ENCODE measurements at regions not wholly inside any gene's neighbourhood (a gene's known extent, or its start where the extent isn't known, plus 50 kb on each side); places are given as distances from the start of the nearest gene placed in this dataset.

GRCh38 chr4:72218953-72219352, 187.2 kb downstream of the NPFFR2 start:
- no peak for TF ChIP-seq POLR2AphosphoS5 (IDR thresholded peaks at IDR 0.05; ENCODE audit: borderline replicate concordance, low read depth, low read length)
- no peak for TF ChIP-seq FOXP2 (optimal IDR thresholded peaks at IDR 0.05; ENCODE audit: control extremely low read depth, extremely low read length, insufficient read depth)
- no peak for TF ChIP-seq EZH2 (IDR thresholded peaks at IDR 0.05)
- DNase-seq (ENCODE audit: low read depth, low spot score): no peak

More at GRCh38 chr4:72218953-72219352, 187.2 kb downstream of the NPFFR2 start:
- H3K4me3 ChIP-seq: no peak overlapping the region
- H3K9ac ChIP-seq (ENCODE audit: insufficient read length): peak overlapping the region; percentile 23
- peak overlapping the region; percentile 58; the same call in 1 of the 2 replicates for H3K27ac ChIP-seq
- no peaks in the 10 kb centered on the region for H3K9me3 ChIP-seq (ENCODE audit: low read depth, low read length)
- no peaks in the 10 kb centered on the region for H3K36me3 ChIP-seq (ENCODE audit: insufficient read depth, low read length)

Data from SK-N-MC (cell line).